Endodermal cell (in vitro differentiated cells): ENCODE measurements at regions not wholly inside any gene's neighbourhood (a gene's known extent, or its start where the extent isn't known, plus 50 kb on each side); places are given as distances from the start of the nearest gene placed in this dataset.

Experiments
- DNase-seq: peaks from one replicate; pipeline ENCODE4 v3.0.0-alpha.2; 2017
- H3K27ac ChIP-seq: 2 replicates; pipeline ENCODE4 v1.5.1; 2013; ENCODE audit warnings: mild to moderate bottlenecking, low read depth, low read length, moderate library complexity
- H3K27me3 ChIP-seq: 2 replicates; pipeline ENCODE4 v1.6.1; 2013; ENCODE audit warnings: mild to moderate bottlenecking, low read length, moderate library complexity; ENCODE audit not compliant: insufficient read depth, control insufficient read depth, poor library complexity, severe bottlenecking
- H3K36me3 ChIP-seq: 2 replicates; pipeline ENCODE4 v1.7.0; 2013; ENCODE audit warnings: mild to moderate bottlenecking, low read length, moderate library complexity; ENCODE audit not compliant: control insufficient read depth, insufficient read depth
- H3K4me1 ChIP-seq: one replicate; pipeline ENCODE4 v1.7.0; 2013; ENCODE audit warnings: low read length; ENCODE audit not compliant: control insufficient read depth, insufficient read depth
- H3K4me3 ChIP-seq: 2 replicates; pipeline ENCODE4 v1.5.1; 2013; ENCODE audit warnings: mild to moderate bottlenecking, low read length, moderate library complexity
- H3K9ac ChIP-seq: 2 replicates; pipeline ENCODE4 v1.6.1; 2013; ENCODE audit warnings: mild to moderate bottlenecking, low read length, moderate library complexity; ENCODE audit not compliant: poor library complexity, severe bottlenecking; ENCODE audit errors: extremely low read depth
- H3K9me3 ChIP-seq: 2 replicates; pipeline ENCODE4 v1.6.1; 2013; ENCODE audit warnings: mild to moderate bottlenecking, low read length, moderate library complexity; ENCODE audit not compliant: control insufficient read depth
- H3K27ac Mint-ChIP-seq: 2 replicates; pipeline ENCODE4 v1.8.0; 2020; ENCODE audit warnings: mixed read lengths
- H3K27me3 Mint-ChIP-seq: 2 replicates; pipeline ENCODE4 v1.8.0; 2021; ENCODE audit warnings: mild to moderate bottlenecking, mixed read lengths; ENCODE audit not compliant: insufficient read depth
- H3K36me3 Mint-ChIP-seq: 2 replicates; pipeline ENCODE4 v1.8.0; 2020; ENCODE audit warnings: low read depth, mixed read lengths
- H3K4me1 Mint-ChIP-seq: 2 replicates; pipeline ENCODE4 v1.8.0; 2020; ENCODE audit warnings: mixed read lengths
- H3K4me3 Mint-ChIP-seq: 2 replicates; pipeline ENCODE4 v1.8.0; 2020; ENCODE audit warnings: mild to moderate bottlenecking, moderate library complexity, mixed read lengths
- H3K9me3 Mint-ChIP-seq: 2 replicates; pipeline ENCODE4 v1.8.0; 2020; ENCODE audit warnings: mild to moderate bottlenecking, mixed read lengths
- CTCF ChIP-seq: fragments of 200-600 bp; sonication (generic); conservative IDR thresholded peaks from 2 replicates; pipeline ENCODE4 v1.5.0; 2021; ENCODE audit warnings: antibody characterized with exemption, mild to moderate bottlenecking
- WGBS, 2 experiments: methylation state at CpG; one replicate each; pipeline versions ENCODE4 v1.1.5 to v1.1.7; 2013; ENCODE audit warnings: missing lambda C conversion rate in 2 of 2, mixed read lengths in 1 of 2; ENCODE audit not compliant: insufficient coverage in 1 of 2, insufficient read length in 1 of 2; 5-methylcytosine and 5-hydroxymethylcytosine counted together

GRCh38 chr2:196448407-196449079, 191.0 kb upstream of the CCDC150 start:
- no peak overlapping the region for H3K27ac ChIP-seq
- H3K27me3 ChIP-seq, result no peaks in the 10 kb centered on the region
- Mint-ChIP-seq H3K4me3 (no peak overlapping the region), H3K27ac (no peak overlapping the region), H3K36me3 (no peaks in the 10 kb centered on the region), H3K27me3 (no peaks in the 10 kb centered on the region), H3K4me1 (peaks cover 15% of the 10 kb centered on the region), H3K9me3 (peaks cover 7% of the 10 kb centered on the region)
- 87 to 92% methylated on average over 2 to 5 of the region's 5 CpGs for WGBS, 2 experiments
- no peak for DNase-seq
- no peak overlapping the region for H3K4me3 ChIP-seq
- peaks cover 6% of the 10 kb centered on the region for H3K4me1 ChIP-seq
- no peaks in the 10 kb centered on the region for H3K36me3 ChIP-seq
- no peak for TF ChIP-seq CTCF
- H3K9ac ChIP-seq, result no peak overlapping the region
- peaks cover 5% of the 10 kb centered on the region for H3K9me3 ChIP-seq

DNA sequence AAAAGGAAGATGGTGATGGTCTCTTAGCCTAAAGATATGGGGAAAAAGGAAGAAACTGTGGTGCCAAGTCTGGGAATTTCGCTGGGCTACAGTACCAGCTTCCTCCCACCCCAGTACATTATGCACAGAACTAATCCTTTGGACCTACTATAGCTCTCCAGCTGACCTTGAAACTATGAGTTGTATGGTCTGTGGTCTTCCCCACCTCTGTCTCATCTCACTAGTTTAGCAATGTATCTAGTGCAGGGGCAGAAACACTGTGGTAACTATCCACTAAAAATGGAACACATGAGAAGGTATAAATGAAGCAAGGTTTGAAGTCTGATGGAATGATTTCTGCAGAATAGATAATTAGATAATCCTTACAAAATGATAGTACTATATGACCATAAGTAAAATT, 190.4 kb upstream of the CCDC150 start:
- Histone ChIP-seq H3K27me3 (no peaks in the 10 kb centered on the region), H3K9ac (no peak overlapping the region), H3K9me3 (peaks cover 5% of the 10 kb centered on the region), H3K4me3 (no peak overlapping the region), H3K4me1 (peaks cover 6% of the 10 kb centered on the region), H3K27ac (no peak overlapping the region), H3K36me3 (no peaks in the 10 kb centered on the region)
- Mint-ChIP-seq H3K4me1 (peaks cover 15% of the 10 kb centered on the region), H3K36me3 (no peaks in the 10 kb centered on the region), H3K27ac (no peak overlapping the region), H3K4me3 (no peak overlapping the region), H3K9me3 (peaks cover 7% of the 10 kb centered on the region), H3K27me3 (no peaks in the 10 kb centered on the region)
- DNase-seq, result no peak
- no CpG with 5 or more reads among the region's 1 CpG for WGBS, 2 experiments
- TF ChIP-seq CTCF, result no peak

GRCh38 chr2:196452758-196453157, 186.8 kb upstream of the CCDC150 start:
- DNase-seq, result no peak
- H3K4me1 ChIP-seq, result peaks cover 6% of the 10 kb centered on the region
- no peak overlapping the region for H3K27ac Mint-ChIP-seq
- no peaks in the 10 kb centered on the region for H3K36me3 ChIP-seq
- no peak overlapping the region for H3K27ac ChIP-seq
- H3K4me1 Mint-ChIP-seq, result peaks cover 15% of the 10 kb centered on the region
- no peak overlapping the region for H3K4me3 ChIP-seq
- peaks cover under 1% of the 10 kb centered on the region for H3K9me3 Mint-ChIP-seq
- H3K27me3 ChIP-seq, result no peaks in the 10 kb centered on the region
- H3K9ac ChIP-seq, result no peak overlapping the region
- H3K4me3 Mint-ChIP-seq, result no peak overlapping the region
- H3K9me3 ChIP-seq, result peaks cover 2% of the 10 kb centered on the region
- TF ChIP-seq CTCF, result no peak
- H3K27me3 Mint-ChIP-seq, result no peaks in the 10 kb centered on the region
- H3K36me3 Mint-ChIP-seq, result no peaks in the 10 kb centered on the region
